HK-2 (cell line): ENCODE measurements at regions not wholly inside any gene's neighbourhood (a gene's known extent, or its start where the extent isn't known, plus 50 kb on each side); places are given as distances from the start of the nearest gene placed in this dataset.
A peak's percentile ranks its signal among the peaks of the same experiment; 100 is the strongest.

Experiments used
- DNase-seq: peaks from one replicate; pipeline ENCODE4 v3.0.0-alpha.2; 2018; ENCODE audit not compliant: unreplicated experiment

DNA sequence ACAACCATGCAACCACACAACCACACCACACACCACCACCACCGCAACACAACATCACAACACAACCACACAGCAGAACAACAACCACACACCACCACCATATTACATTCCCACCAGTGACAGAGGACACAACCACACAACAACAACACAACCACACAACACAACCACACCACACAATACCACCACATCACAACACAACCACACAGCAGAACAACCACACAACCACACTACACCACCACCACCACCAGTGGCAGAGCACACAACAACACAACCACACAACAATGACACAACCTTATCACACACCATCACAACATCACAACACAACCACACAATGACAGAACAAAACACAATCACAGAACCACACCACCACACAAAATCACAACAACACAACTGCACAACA, 313.0 kb upstream of the MYT1L start:
- no peak for DNase-seq

DNA sequence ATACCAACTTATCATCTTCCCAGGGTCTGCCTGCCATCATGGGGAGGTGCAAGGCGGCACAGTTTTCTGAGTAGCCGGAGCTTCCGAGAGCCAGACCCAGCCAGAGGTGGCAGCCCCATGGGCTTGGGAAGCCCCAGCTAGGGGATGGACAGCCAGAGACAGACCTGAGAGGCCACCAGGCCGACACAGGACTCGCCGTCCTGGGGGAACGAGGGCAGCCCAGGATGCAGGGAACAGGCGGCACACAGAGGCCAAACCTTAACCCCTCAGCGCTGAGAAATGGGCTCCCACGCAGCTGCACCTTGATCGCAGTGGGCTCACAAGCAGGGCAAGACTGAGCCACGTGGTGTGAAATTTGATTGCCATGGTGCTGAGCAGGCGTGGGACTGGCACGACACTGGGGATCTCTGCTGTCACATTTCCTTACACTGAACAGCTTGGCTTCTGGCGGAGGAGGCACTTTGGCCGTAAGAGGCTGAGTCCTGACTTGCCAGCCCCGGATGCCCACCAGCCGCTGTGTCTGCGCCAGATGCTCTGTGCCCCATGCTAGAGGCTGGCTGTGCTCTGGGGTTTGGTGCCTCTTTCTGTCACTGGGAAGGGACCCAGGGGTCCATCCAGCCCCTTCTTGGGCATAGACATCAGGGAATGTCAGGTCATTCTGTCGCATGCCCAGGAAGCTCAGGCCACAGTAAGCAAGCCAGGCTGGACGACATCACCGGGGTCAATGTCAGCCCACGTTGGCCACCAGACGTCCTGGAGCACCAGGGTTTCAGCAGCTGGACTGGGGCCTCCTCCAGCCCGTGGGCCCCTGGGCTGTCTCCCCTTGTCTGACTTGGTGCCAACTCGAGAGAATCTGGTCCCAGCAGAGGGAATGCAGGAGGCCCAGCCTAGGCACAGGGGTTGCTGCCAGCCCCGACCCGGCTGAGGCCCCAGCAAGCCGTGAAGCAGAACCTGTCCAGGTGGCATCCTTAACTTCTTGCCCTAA, 312.1 kb upstream of the MYT1L start:
- DNase-seq = no peak

DNA sequence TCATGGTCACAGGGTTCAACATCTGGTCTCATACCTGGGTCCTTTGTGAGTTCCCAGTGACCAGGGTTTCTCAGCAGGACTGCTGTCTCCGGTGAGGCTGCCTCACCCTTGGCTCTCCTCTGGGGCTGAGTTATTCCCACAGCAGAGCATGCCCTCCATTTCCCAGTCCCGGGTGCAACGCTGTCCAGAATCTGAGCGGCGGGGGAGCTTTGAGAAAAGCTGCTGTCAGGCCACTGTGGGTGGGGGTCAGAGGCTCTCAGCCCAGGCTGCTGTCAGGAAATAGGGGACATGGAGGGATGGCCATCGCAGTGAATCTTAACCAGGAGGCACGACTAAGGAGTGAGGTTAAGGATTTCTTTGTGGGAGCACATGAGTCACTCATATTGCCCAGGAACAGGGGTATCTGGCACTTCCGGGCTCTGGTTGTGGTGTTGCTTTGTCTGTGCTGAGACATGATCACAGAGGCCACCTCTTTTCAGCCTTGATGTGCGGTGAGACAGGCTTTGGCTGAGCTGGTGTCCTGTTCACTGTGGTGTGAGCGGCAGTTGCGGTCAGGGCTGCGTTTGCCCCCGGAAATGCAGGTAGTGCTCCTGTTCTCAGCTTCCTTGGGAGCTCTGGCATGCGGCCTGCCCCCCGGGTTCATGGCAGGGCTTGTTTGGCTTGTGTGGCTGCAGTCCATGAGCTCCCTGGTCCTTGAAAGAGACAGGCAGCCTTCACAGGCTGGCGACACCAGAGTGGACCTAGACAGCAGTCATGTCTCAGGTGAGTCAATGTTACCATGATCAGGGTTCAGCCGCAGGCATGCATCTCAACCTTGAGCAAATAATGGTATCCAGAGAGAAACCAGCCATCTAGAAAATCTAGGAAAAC, 310.7 kb upstream of the MYT1L start:
- no peak for DNase-seq

DNA sequence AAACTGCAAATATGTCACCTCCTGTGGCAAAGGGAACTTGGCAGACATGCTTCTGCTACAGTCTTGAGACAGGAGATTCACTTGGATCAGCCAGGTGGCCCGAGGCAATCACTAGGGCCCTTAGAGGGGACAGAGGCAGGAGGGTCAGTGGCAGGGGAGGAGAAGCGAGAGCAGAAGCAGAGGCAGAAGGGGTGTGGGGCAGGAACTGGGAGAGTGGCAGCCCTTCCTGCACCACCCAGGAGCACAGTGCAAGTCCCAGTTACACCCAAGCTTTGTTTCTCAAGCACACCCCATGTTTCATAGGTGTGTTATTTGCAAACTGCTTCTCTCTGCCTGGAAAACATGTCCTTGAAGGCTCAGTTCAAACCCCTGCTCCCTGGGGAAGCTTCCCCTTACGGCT, 309.7 kb upstream of the MYT1L start:
- DNase-seq = no peak

DNA sequence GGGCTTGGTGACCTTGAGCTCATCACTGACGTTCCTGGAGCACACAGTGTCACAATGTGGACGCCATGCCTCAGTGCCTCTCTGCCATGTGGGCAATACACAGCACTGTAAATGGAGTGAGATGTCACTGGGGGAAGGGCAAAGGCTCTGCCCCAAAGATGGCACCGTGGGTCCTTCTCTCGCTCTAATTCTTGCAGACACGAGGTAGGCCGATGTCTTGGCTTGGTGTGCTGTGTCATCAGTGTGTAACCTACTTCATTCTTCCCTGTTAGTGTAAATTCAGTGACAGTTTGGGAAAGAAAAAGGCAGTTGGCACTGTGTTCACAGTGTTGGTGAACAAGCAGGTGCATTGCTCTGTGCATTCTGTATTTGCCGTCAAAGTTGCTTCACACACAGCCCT, 309.3 kb upstream of the MYT1L start:
- no peak for DNase-seq

- DNase-seq = no peak
Measured at GRCh38 chr2:2639251-2640139, 308.4 kb upstream of the MYT1L start.

DNA sequence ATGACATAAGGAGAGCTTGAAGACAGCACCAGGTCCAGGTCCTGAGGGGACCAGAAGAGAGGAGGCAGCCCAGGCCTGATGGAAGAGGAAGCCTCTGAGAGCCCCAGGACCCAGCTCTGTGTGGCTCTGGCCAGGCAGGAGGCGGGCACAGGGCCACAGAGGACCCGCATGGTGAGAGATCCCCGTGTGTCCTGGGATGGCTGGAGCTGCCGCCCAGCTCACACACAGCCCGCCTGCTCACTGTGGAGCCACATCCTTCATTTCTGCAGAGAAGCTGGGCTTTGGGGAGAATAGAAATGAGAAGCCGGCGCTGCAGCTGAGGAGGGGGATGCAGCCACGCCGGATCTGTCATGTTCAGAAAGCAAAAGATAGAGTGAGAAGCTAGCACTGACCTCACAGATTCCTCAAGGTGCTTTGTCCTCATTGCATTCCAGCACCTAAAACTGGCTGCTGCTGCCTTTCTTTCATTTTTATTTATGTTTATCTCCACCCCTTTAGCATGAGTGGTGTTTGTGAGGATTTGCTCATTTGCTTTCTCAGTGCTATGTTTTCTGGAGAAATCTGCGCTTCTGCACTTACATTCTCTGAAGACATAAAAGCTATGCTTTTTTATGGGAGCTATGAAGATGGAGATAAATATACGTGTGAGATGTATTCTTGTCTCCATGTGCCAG, 307.6 kb upstream of the MYT1L start:
- no peak for DNase-seq

- no peak for DNase-seq
Measured at GRCh38 chr2:2636813-2637212, 305.7 kb upstream of the MYT1L start.

- DNase-seq = no peak
Measured at GRCh38 chr2:2635025-2635528, 304.0 kb upstream of the MYT1L start.

DNA sequence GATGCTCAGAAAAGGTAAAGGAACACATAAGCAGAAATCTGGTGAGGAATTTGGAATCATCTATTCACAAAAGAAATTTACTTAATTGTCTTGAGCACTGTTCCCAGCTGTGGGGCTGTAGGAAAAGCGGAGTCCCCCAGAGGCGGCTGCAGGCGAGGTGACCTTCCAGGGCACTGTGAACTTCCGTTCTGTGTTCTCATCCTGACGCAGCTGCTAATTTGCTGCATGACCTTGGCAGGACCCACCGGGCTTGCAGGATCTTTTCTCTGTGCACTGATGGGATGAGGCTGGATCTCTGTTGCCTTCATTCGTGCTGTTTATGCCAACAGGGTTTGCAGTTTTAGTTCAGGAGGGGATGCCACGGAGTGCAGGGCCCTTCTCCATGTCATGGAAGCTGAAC, 301.9 kb upstream of the MYT1L start:
- DNase-seq = no peak

GRCh38 chr2:2623939-2624338, 292.9 kb upstream of the MYT1L start:
- no peak for DNase-seq

DNA sequence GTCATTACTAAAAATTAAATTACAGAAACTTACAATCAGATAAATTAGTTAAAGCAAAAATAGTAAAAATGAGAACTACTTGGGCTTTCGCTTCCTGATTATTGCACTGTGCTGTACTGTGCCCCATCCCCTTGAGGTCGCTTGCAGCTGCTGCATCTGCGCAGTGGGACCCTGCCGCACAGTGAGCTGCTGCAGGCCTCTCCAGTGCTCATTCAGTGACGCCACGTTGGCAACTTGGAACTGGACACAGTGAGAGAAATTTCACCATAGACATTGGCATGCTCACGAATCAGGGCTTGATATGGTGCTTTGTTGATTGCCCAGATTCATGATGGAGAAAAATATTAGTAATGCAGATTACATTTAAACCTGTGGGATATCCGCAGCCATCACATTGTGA, 290.8 kb upstream of the MYT1L start:
- DNase-seq = no peak

DNA sequence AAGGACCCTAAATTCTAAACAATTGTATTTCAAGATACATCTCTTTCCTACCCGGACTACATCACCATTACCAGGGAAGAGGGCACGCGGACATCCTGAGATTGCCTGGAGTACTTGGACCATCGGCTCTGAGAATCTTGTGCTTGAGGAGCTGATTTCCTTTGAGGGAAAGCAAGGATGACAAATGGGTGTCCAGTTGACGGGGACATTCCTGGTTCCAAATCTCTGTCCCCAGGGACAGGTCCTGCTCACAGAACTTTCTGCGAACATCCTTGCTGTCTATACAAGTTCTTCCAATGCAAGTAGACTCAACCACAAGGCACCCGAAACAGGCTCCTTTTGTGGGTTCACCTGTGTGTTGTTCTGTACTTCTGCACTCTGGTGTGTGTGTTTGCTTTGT, 289.5 kb upstream of the MYT1L start:
- no peak for DNase-seq

DNA sequence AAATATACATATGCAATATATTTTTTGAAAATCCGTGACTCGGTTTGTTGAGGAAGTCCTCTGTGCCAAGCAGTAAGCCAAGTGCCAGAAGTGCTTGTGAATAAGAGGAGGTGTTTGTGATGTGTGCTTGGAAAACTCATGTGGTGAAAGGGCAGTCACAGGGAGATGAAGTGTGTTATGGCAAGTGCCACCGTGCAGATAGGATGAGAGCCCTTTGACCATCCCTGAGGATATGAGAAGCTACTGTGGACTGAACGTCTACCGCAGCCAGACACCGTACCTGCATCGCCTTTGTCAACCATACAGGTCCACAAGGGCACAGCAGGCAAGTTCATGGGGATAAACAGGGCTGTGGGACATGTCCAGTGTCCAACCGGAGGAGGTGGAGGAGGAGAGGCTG, 288.9 kb upstream of the MYT1L start:
- no peak for DNase-seq

- DNase-seq = no peak
Measured at GRCh38 chr2:2614452-2614851, 283.4 kb upstream of the MYT1L start.

DNA sequence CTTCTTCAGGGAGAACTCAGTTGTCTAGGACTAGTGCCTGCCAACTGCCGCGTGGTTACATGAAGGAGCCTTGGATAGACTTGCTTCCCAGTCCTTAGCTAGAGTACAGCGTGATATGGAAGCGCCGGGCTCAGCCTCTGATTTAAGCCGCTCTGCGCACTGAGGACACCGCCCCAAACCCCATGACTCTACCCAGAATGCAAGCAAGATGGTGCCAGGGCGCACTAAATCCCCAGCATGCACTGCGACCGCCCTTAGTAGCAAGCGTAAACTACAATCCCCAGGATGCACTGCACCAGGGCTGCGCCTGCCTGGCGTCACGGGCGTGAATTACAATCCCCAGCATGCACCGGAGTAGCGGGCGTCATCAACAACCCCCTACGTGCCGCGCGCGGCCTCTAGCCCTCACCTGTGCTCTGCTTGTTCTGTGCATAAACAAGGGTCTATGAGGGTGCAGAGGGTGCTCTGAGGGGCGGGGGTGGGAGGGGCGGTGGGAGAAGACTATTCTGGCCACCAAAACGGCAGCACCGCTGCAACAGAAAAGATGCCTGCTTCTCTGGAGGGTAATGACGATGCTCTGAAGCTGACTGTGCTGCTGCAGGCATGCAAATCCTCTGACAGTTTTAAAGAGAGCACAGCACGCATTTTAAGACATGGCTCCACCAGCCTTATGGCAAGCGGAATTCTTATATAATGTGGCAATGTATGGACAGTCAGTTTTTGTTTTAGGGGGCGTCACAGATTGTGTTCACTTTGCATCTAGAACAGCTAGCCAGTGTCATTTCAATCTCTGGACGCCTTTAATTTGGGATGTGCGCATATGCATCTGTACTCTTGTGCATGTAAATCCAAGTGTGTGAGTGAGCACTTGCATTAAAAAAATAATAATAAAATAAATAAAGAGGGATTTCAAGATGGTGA, 282.5 kb upstream of the MYT1L start:
- peak; percentile 84 for DNase-seq

DNA sequence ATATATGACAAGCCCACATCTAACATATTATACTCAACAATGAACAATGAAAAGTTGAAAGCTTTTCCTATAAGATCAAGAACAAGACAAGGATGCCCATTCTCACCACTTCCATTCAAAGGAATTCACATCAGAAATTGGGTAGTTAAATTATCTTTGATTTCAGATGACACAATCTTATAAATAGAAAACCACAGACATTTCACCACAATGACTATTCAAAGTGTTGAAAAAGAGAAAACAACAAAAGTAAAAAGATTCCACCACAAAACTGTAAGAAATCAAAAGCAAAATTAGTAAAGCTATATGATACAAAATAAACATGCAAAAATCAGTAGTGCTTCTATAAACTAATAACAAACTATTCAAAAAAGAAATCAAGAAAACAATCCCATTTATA, 279.7 kb upstream of the MYT1L start:
- no peak for DNase-seq

DNA sequence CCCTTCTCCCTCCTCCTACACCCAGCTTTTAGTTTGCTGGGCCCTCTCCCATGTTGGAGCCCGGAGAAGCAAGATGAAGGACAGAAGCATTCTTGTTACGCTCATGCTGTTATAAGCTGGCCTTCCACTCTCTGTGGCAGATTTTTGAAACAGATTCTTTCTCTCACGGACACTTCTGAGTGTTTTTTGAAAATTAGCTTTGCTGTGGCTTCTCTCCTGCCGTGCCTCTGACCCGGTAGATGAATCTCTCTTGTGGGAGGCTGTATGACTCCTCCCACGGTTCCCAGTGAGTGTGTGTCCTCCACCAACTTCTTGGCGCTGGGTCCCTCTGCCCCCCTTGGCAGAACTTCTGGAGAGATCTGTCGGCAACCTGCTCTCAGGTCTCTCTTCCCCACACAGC, 269.3 kb upstream of the MYT1L start:
- no peak for DNase-seq

DNA sequence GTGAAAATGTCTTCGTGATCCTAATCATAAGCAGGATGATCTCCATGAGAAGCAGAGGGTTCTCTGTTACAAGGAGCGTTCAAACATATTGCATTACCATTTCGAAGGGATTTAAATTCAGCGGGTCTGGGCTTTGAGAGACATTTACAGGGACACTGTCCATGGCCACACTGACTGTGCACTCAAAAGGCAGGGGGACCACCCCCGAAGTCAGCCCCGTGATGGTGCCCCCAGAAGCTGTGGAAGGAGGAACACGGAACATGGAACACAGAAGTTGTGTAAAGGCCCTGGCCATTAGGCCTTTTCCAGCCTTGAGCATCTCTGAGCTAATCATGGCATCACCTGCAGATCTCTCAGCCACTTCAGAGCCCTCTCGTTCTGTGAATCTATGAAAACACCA, 268.4 kb upstream of the MYT1L start:
- DNase-seq = no peak

GRCh38 chr2:2597712-2598111, 266.6 kb upstream of the MYT1L start:
- DNase-seq = no peak
